VCaP (cell line): ENCODE measurements at regions not wholly inside any gene's neighbourhood (a gene's known extent, or its start where the extent isn't known, plus 50 kb on each side); places are given as distances from the start of the nearest gene placed in this dataset.

Experiments
- H3K27ac ChIP-seq: fragments of 450-650 bp; 2 replicates; pipeline ENCODE4 v1.5.1; 2017
- CTCF ChIP-seq: fragments of 450-650 bp; conservative IDR thresholded peaks from 2 replicates; pipeline ENCODE4 v1.5.1; 2017; ENCODE audit warnings: mild to moderate bottlenecking, moderate library complexity

GRCh38 chr16:11487289-11487688, 99.4 kb downstream of the LITAF start:
- no peak overlapping the region for H3K27ac ChIP-seq
- TF ChIP-seq CTCF, result no peak

- no peak overlapping the region for H3K27ac ChIP-seq
- no peak for TF ChIP-seq CTCF
Measured at GRCh38 chr16:11488304-11488703, 98.4 kb downstream of the LITAF start.

GRCh38 chr16:11491524-11491923, 95.2 kb downstream of the LITAF start:
- no peak for TF ChIP-seq CTCF
- H3K27ac ChIP-seq, result no peak overlapping the region

GRCh38 chr16:11492808-11493530, 93.8 kb downstream of the LITAF start:
- no peak for TF ChIP-seq CTCF
- H3K27ac ChIP-seq, result no peak overlapping the region

GRCh38 chr16:11493531-11493929, 93.2 kb downstream of the LITAF start:
- no peak for TF ChIP-seq CTCF
- H3K27ac ChIP-seq, result no peak overlapping the region

DNA sequence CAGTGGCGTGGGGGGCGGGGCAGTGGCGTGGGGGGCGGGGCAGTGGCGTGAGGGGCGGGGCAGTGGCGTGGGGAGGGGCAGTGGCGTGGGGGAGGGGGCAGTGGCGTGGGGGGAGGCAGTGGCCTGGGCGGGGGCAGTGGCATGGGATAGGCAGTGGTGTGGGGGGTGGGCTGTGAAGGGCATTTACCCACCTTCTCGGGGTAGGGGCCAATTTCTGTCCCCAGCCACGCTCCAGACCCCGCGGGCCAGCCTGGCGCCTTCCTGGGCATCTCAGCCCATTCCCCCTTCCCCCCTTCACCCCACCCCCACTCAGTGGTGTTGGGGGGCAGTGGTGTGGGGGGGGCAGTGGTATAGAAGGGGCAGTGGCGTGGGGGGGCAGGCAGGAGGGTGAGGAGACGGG, 92.7 kb downstream of the LITAF start:
- H3K27ac ChIP-seq, result no peak overlapping the region
- no peak for TF ChIP-seq CTCF

GRCh38 chr16:11494433-11494832, 92.3 kb downstream of the LITAF start:
- TF ChIP-seq CTCF, result no peak
- peak overlapping the region; percentile 89 for H3K27ac ChIP-seq
